Thyroid gland (tissue), 4 donors: ENCODE measurements at regions not wholly inside any gene's neighbourhood (a gene's known extent, or its start where the extent isn't known, plus 50 kb on each side); places are given as distances from the start of the nearest gene placed in this dataset.

Experiments used
- CTCF ChIP-seq, 6 experiments: fragments of 200-600 bp in 3 of 6; fragments of 450-650 bp in 3 of 6; sonication (generic) in 3 of 6; IDR thresholded peaks; one replicate each; pipeline ENCODE4 v1.5.1; 2016 to 2019; ENCODE audit warnings: antibody characterized with exemption in 6 of 6, mild to moderate bottlenecking in 2 of 6, inconsistent platforms in 1 of 6, moderate library complexity in 1 of 6
- POLR2A ChIP-seq, 2 donors: fragments of 450-650 bp; IDR thresholded peaks; one replicate each; pipeline ENCODE4 v1.6.1; 2017; ENCODE audit warnings: antibody characterized with exemption in 2 of 2, mild to moderate bottlenecking in 2 of 2, moderate library complexity in 1 of 2

- no peak for TF ChIP-seq CTCF (IDR thresholded peaks at IDR 0.05)
- TF ChIP-seq POLR2A (IDR thresholded peaks at IDR 0.05), result no peak
Measured at GRCh38 chr4:31334086-31334910, 614.1 kb downstream of the PCDH7 start.
